ENCODE measurements at regions not wholly inside any gene's neighbourhood (a gene's known extent, or its start where the extent isn't known, plus 50 kb on each side); places are given as distances from the start of the nearest gene placed in this dataset.

GRCh38 chr9:87263291-87263690, 234.4 kb upstream of the DAPK1 start:
- H3K27ac ChIP-seq (ENCODE audit: low read depth), result no peak overlapping the region
- no peak for DNase-seq (ENCODE audit: extremely low spot score)
- WGBS, result 80% methylated on average over 9 of the region's 9 CpGs
- H3K4me1 ChIP-seq (ENCODE audit: insufficient read depth), result no peaks in the 10 kb centered on the region
- no peaks in the 10 kb centered on the region for H3K36me3 ChIP-seq (ENCODE audit: insufficient read depth)
- H3K4me3 ChIP-seq (ENCODE audit: low read depth, low read length), result no peak overlapping the region

GRCh38 chr9:87266697-87267096, 231.0 kb upstream of the DAPK1 start:
- 95% methylated on average over 1 of the region's 1 CpG for WGBS
- Histone ChIP-seq H3K27ac (ENCODE audit: low read depth) (no peak overlapping the region), H3K4me3 (ENCODE audit: low read depth, low read length) (no peak overlapping the region), H3K36me3 (ENCODE audit: insufficient read depth) (no peaks in the 10 kb centered on the region), H3K4me1 (ENCODE audit: insufficient read depth) (no peaks in the 10 kb centered on the region)
- DNase-seq (ENCODE audit: extremely low spot score), result no peak

DNA sequence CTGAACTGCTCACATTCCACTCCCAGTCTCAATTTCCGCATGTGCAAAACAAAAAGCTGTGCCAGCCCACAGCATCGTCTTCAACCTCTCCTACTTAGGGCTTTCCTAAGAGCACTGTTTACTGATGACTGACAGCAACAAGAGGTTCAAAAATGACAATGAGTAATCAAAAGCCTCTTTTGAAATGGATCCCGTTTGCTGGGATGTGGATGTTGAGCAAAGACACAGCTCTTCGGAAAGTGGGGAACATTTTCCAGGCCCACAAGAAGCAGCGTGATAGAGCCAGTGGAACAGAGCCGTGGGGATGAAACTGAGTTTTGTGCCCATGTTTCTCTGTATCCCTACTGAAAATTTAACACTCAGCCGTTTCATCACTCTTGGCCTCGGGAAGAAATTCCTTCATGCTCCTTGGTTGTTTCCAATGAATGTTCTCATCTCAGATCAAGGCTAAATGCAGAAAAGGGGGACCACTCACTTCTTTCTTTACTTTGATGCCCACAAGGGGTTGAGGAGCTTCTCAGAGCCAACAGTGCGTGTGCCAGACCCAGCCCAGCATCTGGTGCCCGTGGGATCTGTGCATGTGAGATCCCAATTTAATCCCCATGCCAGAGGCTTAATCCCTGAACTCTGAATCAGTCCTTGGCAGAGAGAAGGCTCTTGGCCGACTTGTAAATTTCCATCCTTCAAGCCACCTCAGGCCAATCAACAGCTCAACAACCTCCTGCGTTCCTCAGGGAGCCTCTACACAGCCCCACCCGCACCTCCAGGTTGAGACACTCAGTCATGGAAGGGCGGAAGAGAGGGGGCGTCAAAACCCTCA, 230.2 kb upstream of the DAPK1 start:
- 48% methylated on average over 15 of the region's 15 CpGs for WGBS
- no peaks in the 10 kb centered on the region for H3K4me1 ChIP-seq (ENCODE audit: insufficient read depth)
- no peak for DNase-seq (ENCODE audit: extremely low spot score)

GRCh38 chr9:87269296-87270176, 228.1 kb upstream of the DAPK1 start:
- DNase-seq (ENCODE audit: extremely low spot score), result no peak
- Histone ChIP-seq H3K36me3 (ENCODE audit: insufficient read depth) (no peaks in the 10 kb centered on the region), H3K4me1 (ENCODE audit: insufficient read depth) (no peaks in the 10 kb centered on the region), H3K27ac (ENCODE audit: low read depth) (no peak overlapping the region), H3K4me3 (ENCODE audit: low read depth, low read length) (no peak overlapping the region)
- 78% methylated on average over 7 of the region's 7 CpGs for WGBS

More for the DNA sequence above, 230.2 kb upstream of the DAPK1 start:
- Histone ChIP-seq H3K4me3 (ENCODE audit: low read depth, low read length) (no peak overlapping the region), H3K27ac (ENCODE audit: low read depth) (no peak overlapping the region), H3K36me3 (ENCODE audit: insufficient read depth) (no peaks in the 10 kb centered on the region)

GRCh38 chr9:87270221-87270847, 227.3 kb upstream of the DAPK1 start:
- no peak overlapping the region for H3K4me3 ChIP-seq (ENCODE audit: low read depth, low read length)
- no peaks in the 10 kb centered on the region for H3K4me1 ChIP-seq (ENCODE audit: insufficient read depth)
- no peak overlapping the region for H3K27ac ChIP-seq (ENCODE audit: low read depth)
- WGBS, result 34% methylated on average over 16 of the region's 16 CpGs
- H3K36me3 ChIP-seq (ENCODE audit: insufficient read depth), result no peaks in the 10 kb centered on the region
- DNase-seq (ENCODE audit: extremely low spot score), result no peak

DNA sequence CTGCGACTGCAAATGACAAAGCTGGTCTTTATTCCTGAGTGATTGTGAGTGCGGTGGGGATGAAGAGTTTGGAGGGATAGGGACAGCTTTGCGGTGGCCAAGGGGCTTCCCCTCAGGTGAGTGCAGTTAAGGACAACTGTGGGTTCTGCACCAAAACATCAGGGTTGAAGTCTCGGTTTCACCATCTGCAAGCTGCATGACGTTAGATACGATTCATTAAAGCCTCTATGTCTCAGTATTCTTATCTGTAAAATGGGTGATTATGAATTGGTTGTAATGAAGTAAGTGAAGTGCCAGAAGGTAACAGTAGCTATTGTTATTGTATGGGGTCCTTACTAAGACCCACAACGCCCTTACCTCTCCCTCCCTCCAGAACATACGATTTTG, 226.8 kb upstream of the DAPK1 start:
- H3K36me3 ChIP-seq (ENCODE audit: insufficient read depth), result no peaks in the 10 kb centered on the region
- H3K27ac ChIP-seq (ENCODE audit: low read depth), result no peak overlapping the region
- no peak for DNase-seq (ENCODE audit: extremely low spot score)
- H3K4me3 ChIP-seq (ENCODE audit: low read depth, low read length), result no peak overlapping the region
- no peaks in the 10 kb centered on the region for H3K4me1 ChIP-seq (ENCODE audit: insufficient read depth)
- WGBS, result 87% methylated on average over 8 of the region's 8 CpGs

DNA sequence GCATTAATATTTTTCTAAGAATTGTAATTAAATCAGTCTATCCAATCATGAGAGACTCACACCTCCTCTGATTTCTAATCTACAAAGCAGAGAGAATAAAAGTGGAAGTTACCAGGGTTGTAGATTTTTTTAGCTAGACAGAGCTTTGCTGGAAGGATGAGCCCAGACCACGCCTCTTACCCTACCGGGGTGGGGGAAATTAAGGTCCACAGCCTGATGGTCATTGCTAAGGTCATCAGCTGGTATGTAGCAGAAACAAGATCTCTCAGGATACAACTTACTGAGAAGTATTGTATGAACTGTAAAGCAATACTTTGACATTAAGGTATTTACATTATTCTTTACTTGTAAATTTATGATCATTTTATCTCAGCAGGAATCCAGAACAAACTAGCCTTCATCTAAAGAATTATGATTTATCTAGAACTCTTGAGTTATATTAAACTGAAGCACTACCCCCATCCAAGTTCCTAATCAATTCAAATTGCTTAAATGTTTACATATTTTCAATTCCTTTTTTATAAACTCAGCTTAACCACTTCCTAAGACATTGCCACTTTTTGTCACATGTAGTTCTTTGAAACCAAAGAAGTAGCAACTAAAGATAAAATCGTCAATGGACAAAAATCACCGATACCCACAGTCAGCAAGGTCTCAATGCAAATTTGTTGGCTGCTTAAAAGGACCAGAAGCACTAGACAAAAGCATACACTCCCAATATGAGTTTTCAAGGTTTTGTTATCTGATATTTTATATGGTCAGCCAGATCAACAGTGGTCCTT, 225.8 kb upstream of the DAPK1 start:
- no peak overlapping the region for H3K27ac ChIP-seq (ENCODE audit: low read depth)
- no peaks in the 10 kb centered on the region for H3K4me1 ChIP-seq (ENCODE audit: insufficient read depth)
- DNase-seq (ENCODE audit: extremely low spot score), result no peak
- no peak overlapping the region for H3K4me3 ChIP-seq (ENCODE audit: low read depth, low read length)
- WGBS, result 75% methylated on average over 4 of the region's 4 CpGs
- no peaks in the 10 kb centered on the region for H3K36me3 ChIP-seq (ENCODE audit: insufficient read depth)

DNA sequence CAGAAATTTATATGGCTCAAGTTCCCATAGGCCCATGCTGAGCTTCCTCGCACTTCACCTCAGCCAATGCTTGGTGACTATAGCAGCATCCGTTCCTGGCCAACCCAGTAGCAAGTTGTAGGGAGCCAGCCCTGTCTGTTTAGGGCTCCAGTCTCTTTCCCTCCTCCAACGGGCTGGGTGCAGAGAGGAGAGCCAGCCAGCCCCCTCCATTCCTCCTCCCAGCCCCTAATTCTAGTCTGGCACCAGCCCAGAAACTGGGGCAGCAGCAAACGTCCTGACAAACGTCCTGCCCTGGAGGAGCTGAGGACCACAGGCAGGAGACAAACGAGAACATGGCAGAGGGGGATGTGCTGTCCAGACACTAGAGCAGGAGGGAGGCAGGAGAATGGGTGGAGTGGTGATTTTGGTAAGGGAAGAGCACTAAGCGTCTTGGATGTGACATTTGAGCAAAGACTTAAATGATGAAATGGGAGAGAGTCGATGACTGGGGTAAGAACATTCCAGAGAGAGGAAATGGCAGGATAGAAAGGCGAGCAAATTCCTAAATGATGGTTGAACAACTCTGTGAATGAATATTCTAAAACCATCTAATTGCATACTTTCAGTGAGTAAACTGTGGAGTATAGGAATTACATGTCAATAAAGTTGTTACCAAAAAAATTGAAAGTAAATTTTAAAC, 222.5 kb upstream of the DAPK1 start:
- Histone ChIP-seq H3K4me3 (ENCODE audit: low read depth, low read length) (no peak overlapping the region), H3K36me3 (ENCODE audit: insufficient read depth) (no peaks in the 10 kb centered on the region), H3K27ac (ENCODE audit: low read depth) (no peak overlapping the region), H3K4me1 (ENCODE audit: insufficient read depth) (no peaks in the 10 kb centered on the region)
- DNase-seq (ENCODE audit: extremely low spot score), result no peak
- WGBS, result 73% methylated on average over 9 of the region's 9 CpGs

DNA sequence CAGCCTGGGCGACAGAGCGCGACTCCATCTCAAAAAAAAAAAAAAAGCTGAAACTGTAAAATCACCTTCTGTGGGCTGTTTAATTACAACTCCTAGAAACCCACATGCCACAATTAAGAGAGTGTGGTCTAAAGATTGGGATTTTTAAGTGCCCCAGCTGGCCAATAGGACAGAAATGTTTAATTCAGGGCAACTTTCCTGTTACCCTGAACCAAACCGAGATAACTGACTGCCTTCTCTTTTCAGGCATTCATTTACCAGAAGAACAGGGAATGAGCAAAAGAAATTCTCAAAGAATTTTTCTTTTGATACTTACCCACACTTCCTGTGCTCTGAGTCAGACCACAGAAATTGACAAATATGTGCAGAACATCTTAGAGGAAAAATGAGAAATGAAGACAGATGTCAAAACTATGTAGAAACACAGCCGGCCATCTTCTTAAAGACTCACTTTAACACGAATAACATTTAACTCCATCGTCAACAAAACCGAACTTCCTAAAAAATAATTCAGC, 221.3 kb upstream of the DAPK1 start:
- Histone ChIP-seq H3K36me3 (ENCODE audit: insufficient read depth) (no peaks in the 10 kb centered on the region), H3K4me1 (ENCODE audit: insufficient read depth) (no peaks in the 10 kb centered on the region), H3K27ac (ENCODE audit: low read depth) (no peak overlapping the region), H3K4me3 (ENCODE audit: low read depth, low read length) (no peak overlapping the region)
- WGBS, result 91% methylated on average over 8 of the region's 8 CpGs
- no peak for DNase-seq (ENCODE audit: extremely low spot score)

- 66% methylated on average over 3 of the region's 3 CpGs for WGBS
- H3K4me3 ChIP-seq (ENCODE audit: low read depth, low read length), result no peak overlapping the region
- H3K4me1 ChIP-seq (ENCODE audit: insufficient read depth), result no peaks in the 10 kb centered on the region
- DNase-seq (ENCODE audit: extremely low spot score), result no peak
- H3K36me3 ChIP-seq (ENCODE audit: insufficient read depth), result no peaks in the 10 kb centered on the region
- no peak overlapping the region for H3K27ac ChIP-seq (ENCODE audit: low read depth)
Observed at GRCh38 chr9:87276851-87277261, 220.8 kb upstream of the DAPK1 start.

- Histone ChIP-seq H3K36me3 (ENCODE audit: insufficient read depth) (no peaks in the 10 kb centered on the region), H3K4me3 (ENCODE audit: low read depth, low read length) (no peak overlapping the region), H3K4me1 (ENCODE audit: insufficient read depth) (no peaks in the 10 kb centered on the region), H3K27ac (ENCODE audit: low read depth) (no peak overlapping the region)
- no peak for DNase-seq (ENCODE audit: extremely low spot score)
- WGBS, result 91% methylated on average over 3 of the region's 3 CpGs
Observed at GRCh38 chr9:87277346-87277745, 220.3 kb upstream of the DAPK1 start.

GRCh38 chr9:87278971-87279733, 218.5 kb upstream of the DAPK1 start:
- no peaks in the 10 kb centered on the region for H3K4me1 ChIP-seq (ENCODE audit: insufficient read depth)
- 69% methylated on average over 3 of the region's 3 CpGs for WGBS
- no peak overlapping the region for H3K27ac ChIP-seq (ENCODE audit: low read depth)
- no peaks in the 10 kb centered on the region for H3K36me3 ChIP-seq (ENCODE audit: insufficient read depth)
- no peak for DNase-seq (ENCODE audit: extremely low spot score)
- H3K4me3 ChIP-seq (ENCODE audit: low read depth, low read length), result no peak overlapping the region

All from urinary bladder (tissue), 3 donors.